HuH-7 (cell line): ENCODE measurements at regions not wholly inside any gene's neighbourhood (a gene's known extent, or its start where the extent isn't known, plus 50 kb on each side); places are given as distances from the start of the nearest gene placed in this dataset.

ENCODE experiments used
- DNase-seq: peaks from one replicate; pipeline ENCODE4 v3.0.0; 2011; ENCODE audit warnings: low spot score

DNA sequence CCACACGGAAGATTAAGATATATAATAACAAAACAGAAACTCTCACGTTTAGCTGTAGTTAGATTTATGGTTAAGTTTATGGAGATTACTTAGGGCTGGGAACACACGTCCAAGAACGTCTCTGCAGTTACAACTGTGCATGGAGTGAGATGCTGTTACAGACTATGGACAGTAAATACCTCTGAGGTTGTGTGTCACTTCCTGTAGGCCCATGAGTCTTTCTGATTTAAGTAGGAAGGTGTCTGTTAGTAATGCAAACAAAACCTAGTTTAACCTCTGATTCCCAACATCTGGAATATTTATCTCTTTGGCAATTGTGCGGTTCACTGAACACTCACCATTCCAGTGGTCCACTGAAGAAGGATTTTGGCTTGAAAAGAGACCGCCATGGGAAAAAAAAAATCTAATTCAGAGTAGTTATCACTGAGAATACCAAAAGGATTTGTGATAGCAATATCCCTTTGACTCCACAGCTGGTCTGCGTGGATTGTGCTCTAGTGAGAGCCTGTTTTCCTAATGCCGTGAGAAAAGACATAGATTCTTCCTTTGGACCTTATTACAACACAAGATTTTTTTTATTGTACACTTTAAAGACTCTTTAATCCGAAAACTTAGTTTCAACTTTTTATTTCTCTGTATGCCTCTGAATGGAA, 478.2 kb upstream of the CITED2 start:
- DNase-seq = peak; percentile 45

DNA sequence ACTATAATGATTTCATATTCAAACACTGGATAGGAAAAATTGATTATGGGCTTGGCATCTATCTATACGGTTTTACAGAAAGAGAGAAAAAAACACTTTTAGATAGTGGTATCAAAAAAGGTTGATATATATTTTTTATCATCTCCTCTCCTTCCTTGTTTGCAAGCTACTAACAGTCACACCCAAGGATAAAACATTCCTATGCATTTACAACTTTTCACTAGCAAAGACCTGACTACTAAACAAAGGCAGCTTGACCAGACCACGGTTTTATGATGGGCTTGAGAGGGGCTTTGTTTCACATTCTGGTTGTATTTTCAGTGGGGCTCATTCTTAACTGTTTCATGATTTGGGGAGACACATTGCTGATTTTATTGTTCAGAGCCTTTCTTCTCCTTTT, 477.6 kb upstream of the CITED2 start:
- no peak for DNase-seq

DNA sequence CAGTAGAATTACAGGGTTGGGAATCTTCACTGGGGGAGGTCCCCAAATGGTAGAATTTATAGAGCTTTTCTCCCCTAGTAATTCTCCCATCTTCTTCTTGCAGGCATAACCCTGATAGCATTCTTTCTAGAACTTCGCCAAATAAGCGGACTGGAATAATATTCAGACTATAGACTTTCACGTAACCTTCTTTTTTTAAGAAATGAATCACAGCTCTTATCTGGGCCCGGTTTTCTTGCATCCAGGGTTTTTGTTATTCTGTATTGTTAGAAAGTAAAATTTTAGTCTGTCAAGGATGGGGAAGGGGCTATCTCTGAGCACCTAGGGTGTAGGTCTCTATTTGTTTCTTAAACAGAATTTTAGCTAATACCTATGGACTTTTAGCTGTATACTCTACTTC, 476.8 kb upstream of the CITED2 start:
- DNase-seq = no peak

DNA sequence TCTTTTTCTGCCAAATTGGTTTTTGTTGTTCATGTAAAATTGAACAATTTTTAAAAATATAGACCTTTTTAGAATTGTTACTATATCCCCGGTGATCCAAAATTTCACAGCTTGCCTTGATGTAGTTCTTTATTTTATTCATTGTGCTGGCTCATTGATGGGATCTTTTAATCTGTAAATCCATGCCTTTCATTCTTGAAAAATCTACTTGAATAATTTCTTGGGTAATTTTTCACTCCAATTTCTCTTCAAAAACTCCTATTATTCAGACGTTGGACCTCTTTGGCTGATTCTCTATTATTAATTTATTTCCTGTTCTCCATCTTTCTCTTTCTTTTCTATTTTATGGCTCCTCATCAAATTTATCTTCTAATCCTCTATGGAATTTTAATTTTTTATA, 476.1 kb upstream of the CITED2 start:
- DNase-seq = no peak

DNA sequence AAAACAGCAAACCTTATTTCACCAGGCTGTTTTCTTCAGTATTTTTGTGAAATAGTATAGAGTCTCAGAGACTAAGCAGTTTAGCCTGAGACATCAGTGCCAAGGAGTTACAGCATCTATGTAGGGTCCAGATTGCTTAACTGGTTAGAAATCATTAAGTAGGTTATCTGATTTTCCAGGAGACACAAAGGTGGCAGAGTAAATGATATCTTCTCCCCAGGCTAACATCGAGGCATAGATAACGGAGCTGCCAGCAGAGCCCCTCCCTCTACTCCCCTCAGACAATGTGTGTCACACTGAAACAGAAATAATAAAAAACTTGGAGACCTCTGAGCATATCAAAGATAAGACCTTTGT, 473.0 kb upstream of the CITED2 start:
- DNase-seq = no peak

DNA sequence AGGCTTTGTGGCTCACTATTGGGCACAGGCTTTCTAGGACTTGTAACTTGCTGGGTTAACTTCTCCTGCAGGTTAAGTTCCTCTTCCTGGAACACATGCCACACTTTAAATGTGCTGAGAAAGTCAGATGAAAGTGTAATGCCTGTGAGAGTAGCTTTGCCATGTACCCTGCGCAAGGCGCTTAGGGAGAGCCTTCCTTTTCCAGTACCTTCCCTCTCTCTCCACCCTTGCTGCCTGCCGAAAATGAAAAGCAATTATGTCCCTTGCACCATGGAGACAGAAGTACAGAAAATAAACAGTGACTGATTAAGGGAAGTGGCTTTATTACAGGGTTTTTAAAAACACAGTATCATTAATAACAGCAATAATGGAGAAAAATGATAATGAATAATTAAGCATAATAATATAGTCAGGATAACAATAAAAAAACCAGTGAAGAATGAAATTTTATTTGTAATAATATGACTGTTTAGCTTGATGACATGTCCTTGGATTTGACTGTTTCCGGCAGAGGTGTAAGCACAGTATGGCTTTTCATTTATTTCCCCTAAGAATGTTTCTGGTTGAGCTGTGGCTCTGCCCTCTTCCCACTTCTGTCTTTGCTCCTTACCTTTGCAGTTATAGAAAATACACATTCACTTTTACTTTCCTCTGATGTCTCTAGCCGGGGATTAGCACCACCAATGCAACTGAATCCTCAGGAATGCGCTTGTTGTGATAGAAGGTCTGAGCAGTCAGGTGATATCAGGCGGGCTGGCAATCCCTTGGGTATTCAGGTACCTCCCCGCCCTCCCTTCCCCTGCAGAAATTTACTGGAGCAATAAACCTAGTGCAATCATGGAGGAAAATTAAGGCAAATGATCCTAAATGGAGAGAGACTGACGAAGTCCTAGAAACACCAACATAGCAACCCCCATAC, 472.3 kb upstream of the CITED2 start:
- no peak for DNase-seq

DNA sequence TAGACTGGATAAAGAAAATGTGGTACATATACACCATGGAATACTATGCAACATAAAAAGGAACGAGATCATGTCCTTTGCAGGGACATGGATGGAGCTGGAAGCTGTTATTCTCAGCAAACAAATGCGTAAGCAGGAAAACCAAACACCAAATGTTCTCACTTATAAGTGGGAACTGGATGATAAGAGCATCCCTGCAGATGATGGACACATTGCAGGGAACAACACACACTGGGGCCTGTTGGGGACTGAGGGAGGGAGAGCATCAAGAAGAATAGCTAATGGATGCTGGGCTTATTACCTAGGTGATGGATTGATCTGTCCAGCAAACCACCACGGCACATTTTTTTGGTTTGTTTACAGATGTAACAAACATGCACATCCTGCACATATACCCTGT, 470.5 kb upstream of the CITED2 start:
- no peak for DNase-seq

DNA sequence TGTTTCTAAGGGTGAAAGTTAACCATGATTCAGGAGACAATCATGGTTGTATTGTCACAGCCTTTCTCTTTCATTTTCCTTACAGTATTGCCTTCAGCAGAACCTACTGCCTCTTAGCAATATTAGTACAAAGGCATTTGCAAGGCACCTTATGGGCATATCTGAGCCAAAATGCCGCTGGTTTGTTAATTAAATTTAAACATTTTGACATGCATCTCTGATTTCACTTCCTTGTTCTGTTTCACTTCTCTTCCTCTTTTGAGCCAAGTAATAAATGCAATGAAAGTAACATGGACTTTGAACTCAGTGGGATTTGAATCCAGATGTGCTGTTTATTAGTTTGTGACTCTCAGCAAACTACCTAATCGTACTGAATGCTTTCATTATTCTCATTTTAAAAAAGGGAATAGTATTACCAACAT, 467.4 kb upstream of the CITED2 start:
- DNase-seq = no peak

DNA sequence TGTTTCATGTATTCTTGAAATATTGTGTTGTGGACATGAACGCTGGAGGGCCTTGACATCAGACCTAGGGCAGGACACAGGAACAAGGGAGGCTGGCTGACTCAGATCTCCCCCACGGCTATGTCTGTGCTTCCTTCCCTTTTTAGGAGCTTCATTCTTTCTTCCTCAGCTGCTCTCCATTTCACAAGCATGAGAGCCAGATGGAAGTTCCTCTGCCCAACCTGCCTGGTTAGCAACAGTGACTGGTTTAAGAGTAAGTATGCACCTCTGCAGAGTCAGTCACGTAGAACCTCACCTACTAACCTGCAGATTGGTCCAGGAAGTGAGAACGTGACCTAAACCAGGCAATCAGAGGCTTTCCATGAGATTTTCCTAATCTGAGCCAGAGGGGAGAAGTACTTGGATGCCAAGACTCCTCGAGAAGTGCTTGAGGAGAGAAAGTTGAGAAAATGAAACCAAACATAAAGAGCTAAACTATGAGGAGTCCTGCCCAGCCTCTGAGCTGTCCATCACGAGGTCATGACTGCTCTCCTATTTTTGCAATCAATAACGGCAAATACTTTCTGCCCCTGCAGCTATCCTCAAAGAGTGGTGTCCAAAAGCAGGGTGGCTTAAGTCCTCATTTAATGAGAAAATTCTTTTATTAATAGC, 465.2 kb upstream of the CITED2 start:
- DNase-seq = no peak

DNA sequence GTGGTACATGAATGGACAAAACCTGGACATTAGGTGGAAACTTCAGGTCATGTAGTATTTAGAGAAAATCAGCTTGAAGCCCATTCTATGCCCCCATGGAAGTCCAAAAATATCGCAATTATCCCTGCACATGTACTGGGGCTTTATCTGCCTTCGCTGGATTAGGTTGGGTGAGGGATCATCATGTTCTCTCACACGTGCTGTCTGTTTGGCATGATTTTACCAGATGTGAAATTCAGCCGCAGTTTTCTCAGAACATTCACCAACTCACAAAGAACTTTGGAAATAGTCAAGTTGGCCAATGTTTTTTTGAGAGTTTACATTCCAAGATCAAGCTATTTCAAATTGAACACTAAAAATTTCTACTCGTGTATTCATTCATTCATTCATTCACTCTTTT, 459.8 kb upstream of the CITED2 start:
- no peak for DNase-seq

DNA sequence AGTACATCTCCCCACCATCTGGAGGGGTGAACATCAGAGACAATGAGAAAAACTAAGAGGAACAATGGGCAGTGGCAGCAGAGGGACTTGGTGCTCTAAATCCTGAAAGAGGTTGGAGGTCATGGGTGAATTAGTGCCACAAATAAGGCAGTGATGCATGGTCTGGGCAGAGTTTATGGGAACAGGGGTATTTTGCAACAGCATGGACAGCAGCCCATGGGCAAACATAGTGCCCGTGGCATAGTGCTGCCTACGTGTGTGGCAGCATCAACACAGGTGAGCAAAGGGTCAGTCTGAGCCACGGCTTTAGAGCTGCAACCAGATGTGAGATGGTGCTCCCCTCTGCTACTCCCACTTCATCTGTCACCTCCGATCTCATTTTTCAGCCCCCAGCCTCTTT, 459.1 kb upstream of the CITED2 start:
- no peak for DNase-seq

DNA sequence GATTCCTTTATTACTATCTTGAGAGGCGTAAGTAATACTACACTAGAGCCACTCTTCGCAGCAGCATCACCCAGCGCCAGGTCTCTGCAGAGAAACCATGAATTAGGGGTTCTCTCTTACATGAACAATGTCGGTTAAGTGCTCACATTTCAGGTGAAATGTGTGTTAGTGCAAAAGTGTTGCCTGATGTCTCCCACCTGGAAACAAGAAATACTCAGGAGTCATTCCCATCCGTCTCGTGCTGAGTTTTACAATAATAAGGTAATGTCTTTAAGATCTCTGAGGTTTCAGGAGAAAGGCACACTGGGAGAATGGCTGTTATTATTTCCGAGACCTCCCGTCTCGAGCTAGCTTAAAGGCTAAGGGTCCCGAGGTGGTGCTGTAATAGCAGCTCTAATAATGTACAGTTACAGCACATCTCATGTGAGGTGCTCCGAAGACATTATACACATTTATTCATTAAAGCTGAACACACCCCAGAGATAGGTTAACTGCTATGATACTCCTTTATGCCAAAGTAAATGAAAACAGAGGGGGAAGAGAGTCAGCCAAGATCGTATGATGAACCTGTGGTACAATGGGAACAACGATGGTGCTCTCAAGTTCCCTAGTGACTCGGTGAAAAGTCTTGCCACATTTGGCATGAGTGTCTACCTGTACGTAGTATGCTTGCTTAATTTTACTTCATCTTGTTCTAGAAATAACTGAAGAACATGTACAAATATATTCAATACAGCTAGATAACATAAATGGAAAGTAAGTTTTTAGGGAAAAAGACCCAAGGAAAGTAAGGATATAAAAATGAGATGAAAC, 458.3 kb upstream of the CITED2 start:
- DNase-seq = no peak

DNA sequence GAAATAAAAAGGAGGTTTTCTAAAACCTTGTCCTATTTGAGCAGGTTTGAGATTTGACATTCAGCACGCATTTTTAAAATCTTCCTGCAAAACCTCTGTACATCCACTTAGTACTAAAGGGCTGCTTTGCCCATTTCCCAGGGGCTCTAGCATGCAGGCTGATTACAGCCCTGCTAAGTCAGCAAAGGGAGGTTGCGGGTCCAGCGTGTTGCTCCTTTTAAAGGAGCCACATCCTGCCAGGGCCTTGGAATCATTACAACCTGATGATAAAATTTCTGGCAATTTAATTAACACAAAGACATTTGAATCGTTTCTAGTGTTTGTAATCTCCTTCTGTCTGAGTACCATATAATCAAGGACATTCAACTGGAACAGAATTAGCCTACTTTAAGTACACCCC, 455.1 kb upstream of the CITED2 start:
- DNase-seq = no peak

DNA sequence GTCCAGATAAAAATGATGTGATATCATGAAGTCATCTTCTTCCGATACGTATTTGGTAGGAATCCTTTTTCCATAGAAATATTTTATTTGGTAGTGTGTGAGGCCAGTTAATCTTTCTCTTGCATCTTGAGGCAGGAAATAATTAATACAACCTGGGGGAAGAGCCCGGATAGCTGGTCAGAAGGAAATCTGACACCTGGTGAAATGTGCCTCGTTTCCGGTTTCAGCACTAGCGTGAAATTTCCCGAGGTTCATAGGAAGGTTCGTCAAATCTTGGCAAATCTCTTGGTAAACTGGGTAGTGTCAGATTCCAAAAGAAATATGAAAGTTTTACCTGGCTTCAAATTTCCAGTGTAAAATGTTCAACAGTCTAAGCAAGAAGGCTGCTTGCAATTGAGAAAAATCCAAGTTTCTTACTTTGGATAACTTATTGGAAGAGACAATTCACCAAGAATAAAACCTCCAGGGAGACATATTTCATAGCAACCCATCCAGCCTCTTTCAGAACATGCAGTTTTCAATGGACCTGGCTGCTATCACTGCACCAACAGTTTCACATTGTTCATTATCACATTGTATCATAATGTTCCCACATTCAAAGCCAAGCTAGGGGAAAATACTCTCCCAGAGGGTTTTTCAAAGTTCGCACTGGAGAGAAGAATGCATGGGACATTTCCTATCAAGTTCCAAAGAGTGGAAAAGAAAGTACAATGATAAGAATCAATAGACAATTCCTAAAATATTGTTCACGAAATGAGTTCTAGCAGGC, 454.5 kb upstream of the CITED2 start:
- DNase-seq = no peak

DNA sequence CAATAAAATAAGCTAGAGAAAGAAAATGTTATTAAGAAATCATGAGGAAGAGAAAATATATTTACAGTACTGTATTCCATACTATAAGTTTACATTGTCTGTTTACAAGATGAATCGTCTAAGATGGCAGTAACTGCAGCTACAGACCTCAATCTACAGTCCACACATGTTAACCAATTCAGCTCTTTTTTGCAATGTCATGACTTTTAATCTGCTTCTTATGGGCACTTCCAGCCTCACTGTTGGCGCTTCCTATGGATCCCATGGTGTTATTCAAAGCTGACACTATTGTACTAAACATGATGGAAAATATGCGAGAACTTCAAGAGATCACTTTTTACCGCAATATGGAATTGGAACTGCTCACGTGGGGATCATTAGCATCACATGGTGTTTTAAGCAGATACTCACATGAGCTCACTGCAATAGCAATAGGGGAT, 451.5 kb upstream of the CITED2 start:
- DNase-seq = no peak

DNA sequence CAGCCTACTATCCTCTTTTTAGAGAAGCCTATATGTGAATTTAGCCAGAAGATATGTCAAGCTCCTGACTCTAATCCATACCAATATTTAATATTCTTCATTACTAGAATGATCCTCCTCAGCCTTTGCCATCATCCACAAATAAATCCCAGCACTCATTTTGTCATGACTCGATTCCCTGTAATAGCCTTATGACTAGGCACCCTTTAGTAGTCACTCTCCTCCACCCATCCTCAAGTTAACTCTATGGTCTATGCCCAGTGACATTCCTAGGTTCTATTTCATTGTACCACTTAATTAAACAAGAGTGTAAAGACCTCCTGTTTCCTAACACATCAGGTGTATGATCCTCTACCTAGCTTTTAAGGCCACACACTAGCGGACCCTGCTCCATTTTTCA, 450.4 kb upstream of the CITED2 start:
- DNase-seq = no peak

DNA sequence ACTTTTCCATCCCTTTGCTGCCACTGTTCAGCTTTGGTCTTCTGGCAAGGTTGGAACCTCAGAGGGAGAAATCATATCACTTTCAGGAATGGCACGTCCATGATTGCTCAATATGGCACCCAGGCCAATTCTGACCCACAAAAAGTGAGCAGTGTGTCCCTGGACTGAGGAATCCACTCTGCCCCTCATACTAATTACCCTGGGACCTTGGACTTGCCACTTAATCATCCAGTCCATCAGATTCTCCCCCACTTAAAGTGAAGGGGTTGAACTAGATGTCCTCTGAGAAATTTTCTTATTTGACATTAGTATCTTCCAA, 449.3 kb upstream of the CITED2 start:
- no peak for DNase-seq

DNA sequence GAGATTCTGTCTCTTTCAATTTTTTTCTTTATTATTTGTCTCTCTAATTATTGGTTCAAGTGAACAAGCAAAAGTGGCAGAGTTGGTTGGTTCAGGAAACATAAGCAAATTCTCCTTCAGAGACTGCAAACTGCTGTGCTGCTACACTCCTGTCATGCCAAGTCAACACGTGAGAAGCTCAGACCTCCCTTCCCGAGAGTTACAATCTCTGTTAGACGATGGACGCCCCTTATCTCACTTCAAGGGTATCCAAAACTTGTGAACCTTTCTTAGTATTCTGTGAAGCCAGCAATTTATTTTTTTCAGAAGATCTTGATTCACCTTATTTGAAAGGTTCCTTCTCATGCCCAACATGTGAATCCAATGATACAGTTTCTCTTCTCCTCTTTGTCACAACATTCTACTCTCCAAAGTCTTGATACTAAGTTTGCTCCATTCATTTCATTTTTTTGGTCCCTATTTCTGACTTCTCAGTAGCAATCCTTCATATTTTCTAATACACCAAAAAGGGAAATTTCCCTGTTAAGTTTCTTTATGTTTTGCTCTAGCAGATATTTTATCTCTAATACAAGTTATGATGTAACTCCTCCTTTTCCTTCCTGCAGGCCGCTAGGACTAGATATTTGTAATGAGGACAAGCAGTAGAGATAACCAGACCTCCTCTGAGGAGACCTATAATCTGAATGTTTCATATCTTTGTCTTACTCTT, 448.8 kb upstream of the CITED2 start:
- DNase-seq = no peak

DNA sequence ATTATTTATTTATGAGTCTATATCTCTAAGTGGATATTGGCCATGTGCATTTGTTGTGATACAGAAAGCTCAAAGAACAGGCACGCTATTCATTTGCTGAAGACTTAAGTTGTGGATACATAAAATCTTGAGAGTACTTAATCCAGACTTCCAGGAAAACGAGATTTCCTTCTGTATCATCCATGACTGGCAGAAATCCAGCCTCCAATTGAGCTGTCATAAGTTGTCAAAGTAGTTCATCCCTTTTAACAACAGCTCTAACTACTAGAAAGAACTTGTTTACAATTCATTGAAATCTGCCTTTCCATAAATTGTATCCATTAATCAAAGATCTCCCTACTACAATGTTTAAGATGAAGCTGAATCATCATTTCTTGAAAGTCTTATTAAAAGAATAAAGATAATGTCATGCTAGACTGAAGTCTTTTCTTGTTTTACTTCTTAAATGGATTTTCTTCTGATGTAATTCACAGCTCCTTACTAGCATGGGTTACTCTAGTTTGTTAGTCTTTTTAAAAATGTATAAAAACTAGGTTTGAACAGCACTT, 447.3 kb upstream of the CITED2 start:
- DNase-seq = no peak

DNA sequence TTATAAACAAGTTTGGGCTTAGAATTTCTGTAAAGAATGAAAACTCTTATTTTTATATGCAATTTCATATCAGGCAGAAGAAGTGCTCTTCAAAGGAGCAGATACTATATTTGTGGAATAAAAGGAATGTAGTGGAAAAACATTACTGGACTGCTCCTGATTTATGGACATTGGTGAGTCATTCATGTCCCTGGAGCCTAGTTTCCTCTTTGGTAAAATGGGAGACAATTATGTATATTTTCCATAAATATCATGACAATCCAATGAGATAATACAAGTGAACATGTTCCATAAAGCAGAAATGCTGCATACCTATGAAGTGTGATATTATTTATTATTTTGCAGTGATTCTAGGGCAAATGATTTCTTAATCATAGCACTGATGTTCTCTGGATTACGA, 445.8 kb upstream of the CITED2 start:
- no peak for DNase-seq

DNA sequence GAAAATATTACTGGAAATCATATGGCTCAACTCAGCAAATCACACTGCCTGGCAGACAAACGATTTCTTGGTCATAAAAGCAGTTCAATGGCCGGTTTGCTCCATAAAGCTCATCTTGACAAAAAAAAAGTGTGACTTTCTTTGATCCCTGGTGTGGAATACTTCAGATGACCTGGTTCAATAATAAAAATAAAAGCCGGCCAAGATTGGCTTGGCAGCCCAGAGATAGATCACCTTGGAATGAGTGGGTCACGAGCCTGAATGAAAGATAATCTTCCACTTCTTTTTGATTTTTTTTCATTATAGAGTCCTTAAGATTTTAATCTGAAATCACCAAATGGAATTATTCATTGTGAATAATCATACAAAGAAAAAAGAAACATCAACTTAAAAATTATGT, 445.3 kb upstream of the CITED2 start:
- no peak for DNase-seq
